HG02973 (cell line): ENCODE measurements at regions not wholly inside any gene's neighbourhood (a gene's known extent, or its start where the extent isn't known, plus 50 kb on each side); places are given as distances from the start of the nearest gene placed in this dataset.
"Not testable (repeated sequence)": the region's sequence is repeated elsewhere in the genome, so short reads cannot be mapped to it uniquely, and the experiment has no call there.

Source experiments
- ATAC-seq: cut with Tn5 transposase; IDR thresholded peaks from one replicate; pipeline ENCODE4 v1.9.1; 2021; ENCODE audit warnings: moderate library complexity; ENCODE audit not compliant: unreplicated experiment

- not testable (repeated sequence) for ATAC-seq
Observed at GRCh38 chr5:1598950-1599737, 75.4 kb upstream of the LPCAT1 start.

- not testable (repeated sequence) for ATAC-seq
Observed at GRCh38 chr5:1597093-1597473, 73.3 kb upstream of the LPCAT1 start.

- ATAC-seq: not testable (repeated sequence)
Observed at GRCh38 chr5:1596462-1597092, 72.8 kb upstream of the LPCAT1 start.

- ATAC-seq: peak; percentile 89
Observed at GRCh38 chr5:1594357-1595106, 70.8 kb upstream of the LPCAT1 start.

GRCh38 chr5:1593903-1594356, 70.2 kb upstream of the LPCAT1 start:
- ATAC-seq: no peak

GRCh38 chr5:1588071-1588694, 64.4 kb upstream of the LPCAT1 start:
- ATAC-seq: not testable (repeated sequence)

GRCh38 chr5:1583081-1583875, 59.5 kb upstream of the LPCAT1 start:
- ATAC-seq: not testable (repeated sequence)

- not testable (repeated sequence) for ATAC-seq
Observed at GRCh38 chr5:1579389-1579788, 55.6 kb upstream of the LPCAT1 start.

GRCh38 chr5:1576851-1577250, 53.1 kb upstream of the LPCAT1 start:
- ATAC-seq: not testable (repeated sequence)

GRCh38 chr5:1575991-1576714, 52.4 kb upstream of the LPCAT1 start:
- ATAC-seq: not testable (repeated sequence)

GRCh38 chr5:1575491-1575890, 51.7 kb upstream of the LPCAT1 start:
- not testable (repeated sequence) for ATAC-seq

GRCh38 chr5:1574023-1574318, 50.2 kb upstream of the LPCAT1 start:
- not testable (repeated sequence) for ATAC-seq

- not testable (repeated sequence) for ATAC-seq
Observed at GRCh38 chr5:1573217-1574022, 49.7 kb upstream of the LPCAT1 start.
